ENCODE measurements at regions not wholly inside any gene's neighbourhood (a gene's known extent, or its start where the extent isn't known, plus 50 kb on each side); places are given as distances from the start of the nearest gene placed in this dataset.
A peak's percentile ranks its signal among the peaks of the same experiment; 100 is the strongest.

DNA sequence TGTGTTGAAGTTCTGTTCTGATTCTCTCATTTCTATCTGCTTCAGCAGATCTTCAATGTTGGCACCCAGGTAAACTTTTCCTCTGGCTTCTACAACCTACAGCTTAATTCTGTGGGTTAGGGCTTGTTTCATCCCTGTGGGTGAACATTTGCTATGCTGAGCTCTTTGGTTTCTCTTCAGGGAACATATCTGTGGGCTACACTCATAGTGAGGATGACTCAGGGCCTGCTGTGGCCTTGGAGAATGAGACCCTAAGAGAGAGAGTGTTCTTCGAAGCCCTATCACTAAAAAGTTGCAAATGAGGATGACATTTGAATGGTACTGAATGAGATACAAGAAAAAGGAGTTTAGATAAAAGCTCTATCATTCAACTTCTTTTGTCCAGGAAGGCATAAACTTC lies 346.2 kb upstream of the CBLB start:
- no peak for DNase-seq (ENCODE audit: low read depth)

DNA sequence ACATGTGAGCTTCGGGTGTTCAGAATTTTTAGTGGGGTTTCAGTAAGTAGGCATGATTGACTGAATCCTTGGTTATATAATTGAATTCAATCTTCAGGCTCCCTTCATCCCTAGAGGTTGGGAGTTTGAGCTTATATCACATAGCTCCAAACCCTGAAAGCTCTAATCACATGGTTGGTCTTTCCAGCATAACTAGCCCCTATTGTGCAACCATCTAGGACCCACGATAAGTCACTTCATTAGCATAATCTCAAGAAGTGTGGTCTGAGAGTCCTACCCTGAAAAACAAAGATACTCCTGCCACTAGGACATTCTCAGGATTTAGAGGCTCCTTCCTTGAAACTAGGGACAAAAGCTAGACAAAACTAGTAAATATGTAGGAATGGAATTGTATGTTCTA lies 348.9 kb upstream of the CBLB start:
- no peak for DNase-seq (ENCODE audit: low read depth)

DNA sequence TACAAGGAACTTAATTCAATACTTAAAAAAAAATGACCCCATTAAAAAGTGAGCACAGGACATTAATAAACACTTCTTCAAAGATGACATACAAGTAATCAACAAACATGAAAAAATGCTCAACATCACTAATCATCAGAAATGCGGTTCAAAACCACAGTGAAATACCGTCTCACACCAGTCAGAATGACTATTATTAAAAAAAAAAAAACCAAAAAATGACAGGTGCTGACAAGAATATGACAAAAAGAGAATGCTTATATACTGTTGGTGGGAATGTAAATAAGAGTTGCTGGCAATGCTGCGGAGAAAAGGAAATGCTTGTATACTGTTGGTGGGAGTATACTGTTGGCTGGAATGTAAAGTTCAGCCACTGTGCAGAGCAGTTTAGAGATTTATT lies 358.3 kb upstream of the CBLB start:
- DNase-seq (ENCODE audit: low read depth): no peak

DNA sequence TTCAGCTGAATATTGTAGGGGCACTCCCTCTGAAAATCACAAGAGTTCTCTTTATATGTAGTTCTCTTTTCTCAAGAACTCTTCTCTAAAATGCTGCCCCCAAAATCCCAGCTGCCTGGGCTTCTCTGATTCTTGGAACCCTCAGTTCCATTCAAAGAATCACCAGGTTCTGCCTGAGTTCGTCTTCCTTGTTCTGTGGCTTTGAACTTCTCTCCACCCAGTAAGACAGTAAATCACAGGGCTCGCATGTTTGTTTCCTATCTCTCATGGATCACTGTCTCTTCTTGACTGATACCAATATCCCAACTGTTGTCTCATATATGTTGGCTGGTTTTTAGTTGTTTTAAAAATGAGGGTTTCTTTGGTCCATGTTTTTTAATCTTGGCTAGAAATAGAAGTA lies 359.5 kb upstream of the CBLB start:
- no peak for DNase-seq (ENCODE audit: low read depth)

GRCh38 chr3:106229495-106230278 lies 360.9 kb upstream of the CBLB start:
- no peak for DNase-seq (ENCODE audit: low read depth)

GRCh38 chr3:106231086-106231485 lies 362.3 kb upstream of the CBLB start:
- DNase-seq (ENCODE audit: low read depth): no peak

GRCh38 chr3:106232956-106233355 lies 364.1 kb upstream of the CBLB start:
- DNase-seq (ENCODE audit: low read depth): no peak

DNA sequence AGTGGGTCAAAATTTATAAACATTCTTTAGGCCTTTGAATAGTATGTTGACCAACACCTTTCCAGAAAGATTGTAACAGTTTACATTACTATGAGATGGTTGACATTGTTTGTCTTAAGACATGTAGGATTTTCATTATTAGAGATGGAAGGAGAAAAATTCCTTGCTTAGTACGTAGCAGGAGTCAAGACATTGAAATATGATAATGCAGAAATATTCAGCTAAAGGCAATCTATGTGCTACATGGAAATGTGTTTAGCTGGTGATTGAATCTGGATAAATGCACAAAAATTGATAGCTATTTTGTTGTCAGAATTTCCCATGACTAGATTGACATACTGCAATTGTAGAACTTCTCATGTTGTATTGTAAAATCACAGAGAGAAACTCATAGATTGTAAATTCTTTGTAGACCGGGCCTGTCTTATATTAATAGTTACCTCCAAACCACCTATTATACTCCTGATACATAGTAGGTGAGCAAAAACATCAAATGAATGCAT lies 370.4 kb upstream of the CBLB start:
- DNase-seq (ENCODE audit: low read depth): no peak

GRCh38 chr3:106241593-106241992 lies 372.8 kb upstream of the CBLB start:
- DNase-seq (ENCODE audit: low read depth): no peak

- no peak for DNase-seq (ENCODE audit: low read depth)
These were observed 374.0 kb upstream of the CBLB start for GRCh38 chr3:106242781-106243180.

DNA sequence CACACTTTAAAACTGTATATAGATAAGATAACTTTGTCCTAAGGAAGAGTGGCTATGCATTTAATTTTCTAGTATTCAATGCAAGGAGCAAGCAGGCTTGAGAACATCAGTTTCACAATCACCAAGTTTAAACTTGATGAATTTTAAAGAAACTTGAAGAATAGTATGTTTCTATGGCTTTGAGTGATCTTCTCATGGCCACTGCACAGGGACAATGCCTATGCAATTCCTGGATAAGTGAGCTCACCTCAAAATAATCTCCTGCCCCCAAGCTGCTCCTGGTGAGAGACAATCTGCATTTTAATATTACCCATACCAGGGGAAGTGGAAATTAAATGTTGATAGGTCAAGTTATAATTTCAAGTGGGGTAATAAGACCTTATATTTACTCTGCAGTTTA lies 376.6 kb upstream of the CBLB start:
- DNase-seq (ENCODE audit: low read depth): no peak

GRCh38 chr3:106247902-106248684 lies 379.3 kb upstream of the CBLB start:
- DNase-seq (ENCODE audit: low read depth): peak; percentile 11

DNA sequence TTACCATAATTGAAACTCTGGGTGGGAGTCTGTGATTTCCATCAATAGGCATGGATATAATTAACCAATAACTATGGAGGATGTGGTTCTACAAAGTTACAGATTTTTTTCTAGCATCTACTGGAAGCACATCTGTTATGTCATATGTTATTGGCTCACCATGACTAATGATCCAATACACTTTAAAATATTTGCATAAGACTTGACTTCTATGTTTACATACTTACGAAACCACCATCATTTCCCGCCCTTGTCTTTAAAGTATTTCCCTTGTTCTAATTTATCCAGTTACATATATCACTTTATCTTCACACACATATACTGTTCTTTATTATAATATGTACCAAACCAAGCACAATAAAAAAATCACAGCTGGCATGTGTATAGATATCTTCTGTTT lies 380.3 kb upstream of the CBLB start:
- DNase-seq (ENCODE audit: low read depth): peak; percentile 22

GRCh38 chr3:106249981-106250380 lies 381.2 kb upstream of the CBLB start:
- no peak for DNase-seq (ENCODE audit: low read depth)

- no peak for DNase-seq (ENCODE audit: low read depth)
These were observed 382.5 kb upstream of the CBLB start for GRCh38 chr3:106251160-106251892.

GRCh38 chr3:106255870-106256248 lies 387.0 kb upstream of the CBLB start:
- DNase-seq (ENCODE audit: low read depth): no peak

DNA sequence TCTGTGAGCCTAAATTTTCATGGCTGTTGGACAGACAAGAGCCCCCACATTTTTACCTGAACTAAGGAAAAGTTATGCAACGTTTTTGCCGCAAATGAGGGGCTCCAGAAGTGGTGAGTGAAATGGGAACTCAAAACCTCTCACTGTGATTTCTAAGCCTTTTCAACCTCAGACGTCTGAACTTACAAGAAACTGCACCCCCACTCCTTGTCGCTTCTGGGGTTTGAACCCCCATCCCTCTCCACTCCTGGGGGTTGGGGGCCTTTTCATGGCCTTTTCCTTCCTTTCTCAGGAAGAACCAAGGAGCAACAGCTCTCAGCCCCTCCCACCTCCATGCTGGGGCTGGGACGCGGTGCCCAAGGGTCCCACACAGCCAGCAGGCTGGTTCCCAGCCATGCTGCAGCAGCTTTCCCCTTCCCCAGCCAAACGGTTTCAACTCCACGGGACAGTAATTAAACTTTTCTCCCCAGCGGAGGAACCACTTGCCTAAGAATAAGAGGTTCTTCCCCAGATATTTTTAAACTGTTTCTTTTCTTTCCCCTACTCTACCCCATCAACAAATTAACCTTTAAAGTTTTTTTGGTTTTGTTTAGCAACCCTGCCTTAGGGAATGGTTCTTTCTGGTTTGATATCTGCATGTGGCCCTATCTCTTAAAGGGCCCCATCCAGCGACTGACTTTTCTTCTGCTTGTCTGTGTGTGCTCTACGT lies 387.6 kb upstream of the CBLB start:
- no peak for DNase-seq (ENCODE audit: low read depth)

DNA sequence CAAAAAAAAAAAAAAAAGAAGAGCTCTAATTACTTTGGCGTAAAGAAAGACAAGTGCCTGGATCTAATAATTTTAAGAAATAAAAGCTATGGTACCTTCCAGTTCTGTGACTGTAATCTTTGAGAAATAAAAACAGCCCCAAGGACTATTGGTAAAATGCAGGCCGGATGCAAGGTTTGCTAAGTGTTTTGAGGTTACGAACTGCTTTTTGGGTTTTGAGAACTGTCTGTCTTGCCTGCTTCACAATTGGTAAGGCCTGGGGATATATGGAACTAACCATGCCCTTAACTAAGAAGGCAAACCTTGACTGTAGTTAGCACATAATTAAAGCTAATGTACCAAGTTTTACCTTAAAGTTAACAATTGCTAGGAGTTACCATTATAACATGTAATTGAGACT lies 388.4 kb upstream of the CBLB start:
- no peak for DNase-seq (ENCODE audit: low read depth)

DNA sequence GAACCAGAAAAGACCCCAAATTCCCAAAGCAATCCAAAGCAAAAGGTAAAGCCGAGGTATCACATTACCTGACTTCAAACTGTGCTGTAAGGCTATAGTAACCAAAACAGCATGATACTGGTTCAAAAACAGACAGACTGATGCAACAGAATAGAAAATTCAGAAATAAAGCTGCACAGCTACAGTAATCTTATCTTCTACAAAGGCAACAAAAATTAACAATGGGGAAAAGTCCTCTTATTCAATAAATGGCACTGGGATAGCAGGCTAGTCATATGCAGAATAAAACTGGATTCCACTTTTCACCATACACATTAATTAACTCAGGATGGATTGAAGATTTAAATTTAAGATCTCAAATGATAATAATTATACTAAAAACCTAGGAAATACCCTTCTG lies 392.6 kb upstream of the CBLB start:
- peak; percentile 2 for DNase-seq (ENCODE audit: low read depth)

DNA sequence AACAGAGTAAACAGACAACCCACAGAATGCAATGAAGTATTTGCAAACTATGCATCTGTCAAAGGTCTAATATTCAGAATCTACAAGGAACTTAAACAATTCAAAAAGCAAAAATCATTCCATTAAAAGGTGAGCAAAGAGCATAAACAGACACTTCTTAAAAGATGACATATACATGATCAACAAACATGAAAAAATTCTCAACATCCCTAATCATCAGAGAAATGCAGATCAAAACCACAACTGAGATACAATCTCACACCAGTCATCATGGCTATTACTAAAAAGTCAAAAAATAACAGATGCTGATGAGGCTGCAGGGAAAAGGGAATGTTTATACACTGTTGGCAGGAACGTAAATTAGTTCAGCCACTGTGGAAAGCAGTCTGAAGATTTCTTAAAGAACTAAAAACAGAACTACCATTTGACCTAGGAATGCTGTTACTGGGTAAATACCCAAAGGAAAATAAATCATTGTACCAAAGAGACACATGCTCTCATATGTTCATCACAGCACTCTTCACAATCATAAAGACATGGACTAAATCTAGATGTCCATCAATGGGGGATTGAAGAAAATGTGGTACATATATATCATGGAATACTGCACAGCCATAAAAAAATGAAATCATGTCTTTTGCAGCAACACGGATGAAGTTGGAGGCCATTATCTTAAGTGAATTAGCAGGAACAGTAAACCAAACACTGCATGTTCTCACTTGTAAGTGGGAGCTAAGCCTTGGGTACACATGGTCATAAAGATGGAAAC lies 393.3 kb upstream of the CBLB start:
- peak; percentile 77 for DNase-seq (ENCODE audit: low read depth)

GRCh38 chr3:106263011-106263410 lies 394.2 kb upstream of the CBLB start:
- DNase-seq (ENCODE audit: low read depth): no peak
